PC-9 (cell line): ENCODE measurements at regions not wholly inside any gene's neighbourhood (a gene's known extent, or its start where the extent isn't known, plus 50 kb on each side); places are given as distances from the start of the nearest gene placed in this dataset.

Source experiments
- CTCF ChIP-seq: fragments of 200-600 bp; sonication (generic); conservative IDR thresholded peaks from 2 replicates; pipeline ENCODE4 v1.6.1; 2017; ENCODE audit warnings: mixed run types, antibody characterized with exemption, mild to moderate bottlenecking, moderate library complexity
- EZH2 ChIP-seq: fragments of 200-600 bp; sonication (generic); IDR thresholded peaks from 2 replicates; pipeline ENCODE4 v1.8.0; 2017; ENCODE audit warnings: antibody characterized with exemption, low read depth

GRCh38 chr2:219722276-219722879 lies 94.9 kb downstream of the SLC4A3 start:
- TF ChIP-seq CTCF = no peak
- no peak for TF ChIP-seq EZH2
